ENCODE measurements at regions not wholly inside any gene's neighbourhood (a gene's known extent, or its start where the extent isn't known, plus 50 kb on each side); places are given as distances from the start of the nearest gene placed in this dataset.

DNA sequence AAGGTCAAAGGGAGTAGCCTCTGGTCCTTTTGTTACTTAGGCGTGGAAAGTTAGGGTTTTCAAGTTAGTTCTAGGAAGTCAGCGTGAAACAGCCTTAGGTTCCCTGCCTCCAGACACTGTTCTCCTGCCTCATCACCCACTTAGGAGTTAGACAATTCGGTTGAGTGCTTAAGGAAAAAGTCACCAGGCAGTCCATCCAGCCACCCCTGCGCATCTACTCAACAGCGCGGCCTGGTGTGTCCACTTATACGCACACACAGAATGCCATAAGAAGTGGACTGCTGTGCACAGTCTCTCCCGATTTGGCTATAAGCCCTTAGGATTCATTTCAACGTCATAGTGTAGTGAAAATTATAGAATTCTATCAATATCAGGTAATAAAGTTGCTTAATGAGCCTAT, 470.8 kb upstream of the TNP1 start:
- DNase-seq: no peak

DNA sequence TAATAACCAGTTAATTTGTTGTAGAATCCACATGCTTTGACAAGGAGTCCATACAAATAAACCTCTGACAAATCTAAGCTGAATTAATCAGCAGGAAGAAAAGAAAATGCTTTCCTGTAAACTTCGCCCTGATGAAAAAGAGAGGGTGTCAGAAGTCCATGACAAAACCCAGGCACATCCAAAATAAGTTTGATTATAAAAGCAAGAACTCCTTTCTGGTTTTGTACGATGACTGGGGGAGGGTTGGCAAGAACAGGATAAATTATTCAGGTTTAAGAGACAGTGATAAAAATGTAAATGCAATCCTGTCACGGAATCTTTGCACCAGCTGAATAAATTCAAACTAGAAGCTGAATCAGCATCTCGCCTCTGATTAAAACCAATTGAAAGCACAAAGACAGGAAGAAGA, 469.2 kb upstream of the TNP1 start:
- DNase-seq: no peak

- DNase-seq: no peak
Observed at GRCh38 chr2:217328622-217328978, 468.7 kb upstream of the TNP1 start.

DNA sequence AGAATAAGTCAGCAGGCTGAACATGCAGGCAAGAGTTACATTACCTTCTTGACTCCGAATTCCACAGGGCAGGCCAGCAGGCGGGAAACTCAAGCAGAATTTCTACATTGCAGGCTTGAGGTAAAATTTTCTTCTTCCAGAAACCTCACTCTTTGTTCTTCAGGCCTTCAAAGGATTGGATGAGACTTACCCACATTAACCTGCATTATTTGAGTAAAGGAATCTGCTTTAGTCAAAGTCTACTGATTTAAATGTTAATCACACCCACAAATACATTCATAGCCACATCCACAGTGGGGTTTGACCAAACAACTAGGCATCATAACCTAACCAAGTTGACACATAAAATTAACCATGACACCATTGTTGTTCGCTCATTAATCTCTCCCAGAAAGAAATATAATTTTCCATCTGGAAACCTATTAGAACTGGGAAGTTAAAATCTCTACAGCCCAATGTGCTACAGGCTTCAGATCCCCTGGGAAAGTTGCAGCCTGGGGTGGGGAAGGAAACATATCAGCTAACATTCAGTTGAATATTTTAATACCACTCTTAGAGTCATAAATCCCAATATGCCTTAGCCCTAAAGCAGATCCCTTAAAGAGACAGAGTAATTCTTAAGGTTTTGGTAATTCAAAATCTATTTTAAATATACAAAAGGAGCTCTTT, 468.2 kb upstream of the TNP1 start:
- DNase-seq: no peak

GRCh38 chr2:217326238-217327022, 466.6 kb upstream of the TNP1 start:
- DNase-seq: no peak

DNA sequence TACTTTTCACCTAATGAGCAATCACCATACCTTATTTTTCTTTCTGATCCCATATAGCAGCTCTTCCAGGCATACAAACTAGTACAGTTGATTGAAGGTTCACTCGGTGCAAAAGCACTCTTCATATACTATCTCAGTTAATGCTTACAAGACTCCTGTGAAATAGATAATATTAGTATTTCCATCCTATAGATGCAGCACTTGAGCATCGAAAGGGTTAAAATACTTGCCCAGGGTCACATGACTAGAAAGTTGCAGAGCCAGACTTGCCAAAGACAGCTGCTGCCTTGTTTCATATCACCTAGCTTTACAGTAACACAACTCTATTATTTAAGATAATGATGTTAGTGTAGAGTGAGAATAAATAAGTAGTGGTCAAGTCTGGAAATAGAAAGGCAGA, 466.0 kb upstream of the TNP1 start:
- no peak for DNase-seq

GRCh38 chr2:217325251-217325650, 465.4 kb upstream of the TNP1 start:
- DNase-seq: no peak

DNA sequence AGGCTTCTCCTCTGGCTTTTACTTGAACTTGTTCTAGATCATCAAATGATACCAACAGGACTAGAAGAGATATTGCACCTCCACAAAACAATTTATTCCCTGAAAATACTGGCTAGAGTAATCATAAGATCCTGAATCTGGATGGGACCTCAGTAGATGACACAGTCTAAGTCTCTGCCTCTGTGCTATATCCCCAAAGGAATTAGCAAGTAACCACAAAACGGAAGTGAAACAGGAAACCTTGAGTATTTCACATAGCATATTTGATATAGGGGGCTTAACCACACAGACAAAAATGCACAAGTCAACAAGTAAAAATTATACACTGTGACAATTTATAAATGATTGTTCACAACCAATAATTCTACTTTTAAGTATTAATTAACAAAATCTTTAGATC, 456.9 kb upstream of the TNP1 start:
- DNase-seq: no peak

- DNase-seq: no peak
Observed at GRCh38 chr2:217314021-217314460, 454.2 kb upstream of the TNP1 start.

GRCh38 chr2:217313386-217313785, 453.5 kb upstream of the TNP1 start:
- DNase-seq: no peak

GRCh38 chr2:217309056-217309455, 449.2 kb upstream of the TNP1 start:
- no peak for DNase-seq

DNA sequence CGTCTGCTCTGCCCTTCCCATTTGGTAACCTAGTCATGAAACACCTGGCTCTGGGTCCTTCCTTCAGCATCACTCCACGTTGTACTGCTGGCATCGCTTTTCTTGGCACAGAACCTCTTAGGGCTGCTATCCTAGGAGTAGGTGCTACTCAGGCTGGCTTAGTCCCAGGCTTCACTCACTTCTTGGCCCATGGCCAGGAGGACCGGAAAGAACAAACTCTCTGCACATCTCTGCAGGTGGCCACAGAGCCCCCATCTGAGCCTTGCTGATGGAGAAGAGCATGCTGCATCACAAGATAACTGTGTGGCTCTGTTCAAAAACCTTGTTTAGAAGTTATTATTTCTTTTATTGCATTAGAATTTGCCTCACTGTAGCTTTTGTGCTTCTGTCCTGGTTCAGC, 447.2 kb upstream of the TNP1 start:
- no peak for DNase-seq

DNA sequence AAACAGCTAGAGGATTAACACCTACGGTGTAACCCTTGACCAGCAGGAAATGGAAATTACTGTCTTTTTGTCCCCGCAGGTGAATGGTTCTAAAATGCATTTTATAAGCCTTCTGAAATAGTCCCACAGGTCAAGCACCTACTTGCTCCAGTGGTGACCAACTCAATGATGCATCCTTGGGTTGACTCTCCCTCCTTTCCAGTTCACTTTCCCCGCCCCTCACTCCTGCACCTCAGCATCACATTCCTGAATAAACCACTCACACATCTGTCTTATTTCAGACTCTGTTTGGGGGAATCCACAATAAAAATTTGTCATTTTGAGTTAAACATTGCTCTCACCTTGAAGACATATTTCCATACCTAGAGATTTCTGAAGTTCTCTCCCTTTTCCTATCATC, 446.0 kb upstream of the TNP1 start:
- DNase-seq: no peak

GRCh38 chr2:217304582-217304981, 444.7 kb upstream of the TNP1 start:
- DNase-seq: no peak

- no peak for DNase-seq
Observed at GRCh38 chr2:217302856-217303255, 443.0 kb upstream of the TNP1 start.

DNA sequence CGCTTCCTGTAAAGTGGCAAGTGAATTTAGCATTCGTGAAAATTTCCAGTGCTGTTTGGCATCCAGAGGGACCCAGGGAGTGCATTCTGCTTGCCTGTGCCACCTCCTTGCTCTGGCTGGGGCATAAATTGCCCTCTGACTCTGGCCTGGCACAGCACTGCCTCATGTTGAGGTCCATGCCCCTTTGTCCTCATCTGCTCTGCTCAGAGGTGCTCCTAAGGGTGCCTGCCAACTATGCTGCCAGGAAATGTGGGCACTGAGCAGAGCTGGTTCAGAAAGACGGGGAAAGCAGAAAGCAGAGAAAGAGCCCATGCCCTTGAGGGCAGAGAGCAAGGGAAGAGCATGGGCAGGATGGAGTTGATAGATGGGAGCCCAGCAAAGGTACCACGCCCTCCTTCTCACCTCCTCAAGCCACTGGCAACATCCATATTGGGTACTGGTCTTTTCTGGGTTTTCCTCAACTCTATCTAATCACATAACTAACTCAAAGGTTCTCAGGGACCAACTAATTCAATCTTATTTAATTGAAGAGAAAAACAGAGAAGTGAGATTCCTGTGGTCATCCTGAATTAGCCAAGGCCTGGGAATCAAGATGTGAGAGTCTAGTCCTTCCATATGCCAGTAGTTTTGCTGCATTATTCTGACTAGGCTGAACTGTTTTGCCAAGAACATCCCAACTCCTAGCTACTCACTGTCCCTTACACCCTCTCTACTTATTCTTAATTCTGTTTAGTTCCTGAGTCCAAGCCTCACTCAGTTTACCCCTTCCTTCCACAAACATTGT, 441.5 kb upstream of the TNP1 start:
- no peak for DNase-seq

DNA sequence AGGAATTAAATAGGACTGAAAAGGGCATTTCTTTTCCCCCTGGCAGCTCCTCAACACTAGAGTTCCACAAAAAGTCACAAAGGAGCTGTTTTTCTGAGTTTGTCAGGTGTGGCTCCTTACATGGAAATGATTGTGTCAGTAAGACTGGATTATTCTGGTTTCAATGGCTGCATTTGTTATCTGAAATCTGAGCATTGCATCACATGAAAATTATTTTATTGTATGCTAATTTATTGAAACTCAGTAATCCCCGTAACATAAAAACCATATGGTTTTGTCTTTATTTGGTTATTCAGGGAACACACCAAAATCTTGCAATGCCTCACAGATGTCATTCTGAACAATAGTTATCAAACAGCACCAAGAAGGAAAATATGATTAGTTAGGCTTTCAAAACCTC, 439.7 kb upstream of the TNP1 start:
- no peak for DNase-seq

DNA sequence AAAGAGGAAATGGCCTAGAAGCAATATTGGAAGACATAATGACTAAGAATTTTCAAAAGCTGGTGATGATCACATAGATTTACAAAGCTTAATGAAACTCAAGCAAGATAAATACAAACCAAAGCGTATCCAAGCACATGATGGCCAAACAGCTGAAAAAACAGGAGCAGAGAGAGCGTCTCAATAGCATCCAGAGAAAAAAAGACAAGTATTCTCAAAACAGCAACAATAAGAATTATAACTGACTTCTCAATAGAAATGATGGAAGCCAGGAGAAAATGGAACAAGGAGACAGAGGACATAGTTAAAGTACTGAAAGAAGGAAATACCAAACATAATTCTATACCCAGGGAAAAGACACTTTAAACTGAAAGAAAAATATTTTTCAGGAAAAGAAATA, 437.2 kb upstream of the TNP1 start:
- DNase-seq: no peak

- DNase-seq: no peak
Observed at GRCh38 chr2:217294818-217295217, 435.0 kb upstream of the TNP1 start.

DNA sequence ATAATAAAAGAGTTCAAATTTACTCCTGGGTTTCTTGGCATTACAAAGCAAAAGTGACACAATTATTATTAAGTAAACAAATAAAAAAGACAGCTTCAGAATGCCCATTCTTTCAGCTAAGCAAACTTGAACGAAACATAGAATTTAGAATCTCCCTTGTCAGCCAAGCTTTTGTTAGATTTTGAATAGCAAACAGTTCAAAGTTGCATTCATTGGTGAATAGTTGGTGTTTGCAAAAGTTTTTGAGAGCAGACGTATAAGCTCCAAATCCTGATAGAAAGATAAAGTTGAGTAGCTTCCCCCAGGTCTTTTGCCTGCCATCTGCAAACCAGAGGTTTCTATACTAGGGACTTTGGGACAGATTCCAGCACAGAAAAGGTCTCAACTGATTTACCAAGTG, 434.3 kb upstream of the TNP1 start:
- DNase-seq: no peak

DNA sequence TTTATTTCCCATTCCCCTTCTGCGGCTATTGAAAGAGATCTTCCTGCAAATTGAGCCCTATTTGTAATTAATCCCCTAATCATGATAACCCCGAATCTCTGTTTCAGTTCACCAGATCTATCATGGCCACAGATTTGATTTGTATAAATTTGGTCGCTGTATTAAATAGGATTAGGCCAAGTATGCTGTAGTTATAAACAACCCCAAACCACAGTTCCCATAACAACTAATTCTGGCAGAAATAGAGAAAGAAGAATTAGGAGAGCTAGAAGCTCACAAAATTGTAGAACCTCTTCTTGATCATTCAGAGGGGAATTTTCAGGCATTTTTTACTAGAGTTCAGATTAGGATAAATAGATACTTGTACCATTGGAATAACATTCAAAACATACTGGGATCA, 433.7 kb upstream of the TNP1 start:
- no peak for DNase-seq

DNA sequence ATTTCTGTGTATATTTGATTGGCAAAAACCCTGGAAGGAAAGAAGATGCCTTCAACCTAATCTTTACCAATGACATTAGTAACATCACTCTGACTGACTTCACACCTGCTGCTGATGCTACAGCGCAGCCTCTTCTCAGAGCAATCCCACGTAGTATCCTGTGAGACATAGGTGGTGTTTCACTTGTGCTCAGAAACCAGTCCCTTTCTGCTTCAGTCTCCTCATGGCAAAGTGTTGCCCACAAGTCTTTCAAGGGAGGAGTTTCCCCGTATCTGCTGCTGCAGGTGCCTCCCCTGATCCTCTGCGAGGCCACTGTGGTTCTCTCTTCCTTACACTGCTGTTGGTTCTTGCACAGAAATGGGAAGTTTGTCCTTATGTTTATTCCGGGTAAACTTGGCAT, 433.2 kb upstream of the TNP1 start:
- DNase-seq: no peak

- no peak for DNase-seq
Observed at GRCh38 chr2:217291259-217291658, 431.4 kb upstream of the TNP1 start.

DNA sequence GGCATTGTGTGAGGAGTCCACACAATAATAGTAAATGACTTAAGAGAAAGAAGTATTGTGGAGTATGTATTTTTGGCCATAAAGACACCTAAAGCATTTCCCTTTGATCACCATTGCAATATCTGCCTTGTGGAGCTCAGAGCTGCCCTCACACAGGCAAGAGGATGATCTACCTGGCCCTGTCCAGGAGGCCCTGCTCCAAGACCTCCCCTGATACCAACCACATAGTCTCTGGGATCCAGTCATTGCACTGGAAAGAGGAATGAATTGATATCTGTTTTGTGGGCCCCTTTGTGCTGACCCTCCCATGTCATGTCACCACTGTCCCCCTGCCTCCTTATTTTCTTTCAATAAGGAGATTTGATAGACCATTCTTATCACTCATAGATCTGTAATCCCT, 430.6 kb upstream of the TNP1 start:
- DNase-seq: no peak
